Omental fat pad (tissue), 3 donors: ENCODE measurements at regions not wholly inside any gene's neighbourhood (a gene's known extent, or its start where the extent isn't known, plus 50 kb on each side); places are given as distances from the start of the nearest gene placed in this dataset.
"Not testable (repeated sequence)": the region's sequence is repeated elsewhere in the genome, so short reads cannot be mapped to it uniquely, and the experiment has no call there.

Experiments
- ATAC-seq: fragments of 150-250 bp; one replicate; pipeline ENCODE4 v1.9.1; 2016; ENCODE audit warnings: mild to moderate bottlenecking, moderate library complexity; ENCODE audit not compliant: low FRiP score
- DNase-seq: peaks from one replicate; pipeline ENCODE4 v3.0.0-alpha.2; 2019; ENCODE audit warnings: low spot score
- TF ChIP-seq, protein P1 (sequence below), 3 donors: fragments of 450-650 bp; IDR thresholded peaks; one replicate each; pipeline ENCODE4 v1.5.1; 2016 to 2017; ENCODE audit warnings: antibody characterized with exemption in 3 of 3, mild to moderate bottlenecking in 3 of 3, moderate library complexity in 2 of 3

DNA sequence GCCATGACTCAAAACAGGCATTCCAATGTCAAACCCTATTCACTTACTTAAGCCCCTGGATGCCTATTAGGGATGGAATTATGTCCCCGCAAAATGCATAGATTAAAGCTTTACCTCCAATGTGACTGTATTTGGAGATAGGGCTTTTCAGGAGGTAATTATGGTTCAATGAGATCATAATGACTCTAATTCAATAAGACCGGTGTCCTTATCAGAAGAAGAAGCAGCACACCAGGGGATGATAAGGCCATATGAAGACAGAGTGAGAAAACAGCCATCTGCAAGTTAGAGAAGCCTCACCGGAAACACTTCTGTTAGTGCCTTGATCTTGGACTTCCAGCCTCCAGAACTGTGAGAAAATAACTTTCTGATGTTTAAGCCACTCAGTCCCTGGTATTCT is 1131.8 kb upstream of the TMPRSS15 start:
- no peak for DNase-seq
- TF ChIP-seq, protein P1, sequence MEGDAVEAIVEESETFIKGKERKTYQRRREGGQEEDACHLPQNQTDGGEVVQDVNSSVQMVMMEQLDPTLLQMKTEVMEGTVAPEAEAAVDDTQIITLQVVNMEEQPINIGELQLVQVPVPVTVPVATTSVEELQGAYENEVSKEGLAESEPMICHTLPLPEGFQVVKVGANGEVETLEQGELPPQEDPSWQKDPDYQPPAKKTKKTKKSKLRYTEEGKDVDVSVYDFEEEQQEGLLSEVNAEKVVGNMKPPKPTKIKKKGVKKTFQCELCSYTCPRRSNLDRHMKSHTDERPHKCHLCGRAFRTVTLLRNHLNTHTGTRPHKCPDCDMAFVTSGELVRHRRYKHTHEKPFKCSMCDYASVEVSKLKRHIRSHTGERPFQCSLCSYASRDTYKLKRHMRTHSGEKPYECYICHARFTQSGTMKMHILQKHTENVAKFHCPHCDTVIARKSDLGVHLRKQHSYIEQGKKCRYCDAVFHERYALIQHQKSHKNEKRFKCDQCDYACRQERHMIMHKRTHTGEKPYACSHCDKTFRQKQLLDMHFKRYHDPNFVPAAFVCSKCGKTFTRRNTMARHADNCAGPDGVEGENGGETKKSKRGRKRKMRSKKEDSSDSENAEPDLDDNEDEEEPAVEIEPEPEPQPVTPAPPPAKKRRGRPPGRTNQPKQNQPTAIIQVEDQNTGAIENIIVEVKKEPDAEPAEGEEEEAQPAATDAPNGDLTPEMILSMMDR (IDR thresholded peaks at IDR 0.05), result no peak
- ATAC-seq, result no peak

DNA sequence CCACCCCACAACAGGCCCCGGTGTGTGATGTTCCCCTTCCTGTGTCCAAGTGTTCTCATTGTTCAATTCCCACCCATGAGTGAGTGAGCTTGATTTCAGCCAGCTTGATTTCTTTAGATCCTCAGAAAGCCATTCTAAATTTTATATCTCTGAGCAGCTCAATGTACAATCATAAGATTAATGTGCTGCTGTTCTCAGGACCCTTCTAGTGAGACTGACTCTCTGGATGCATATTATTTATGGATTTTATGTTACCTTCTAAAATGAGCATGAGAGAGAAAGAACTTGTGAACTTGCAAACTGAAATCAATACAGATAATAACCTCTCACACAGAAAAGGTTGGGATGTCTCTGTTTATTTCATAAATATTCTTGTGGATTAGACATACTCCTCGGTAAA is 1133.5 kb upstream of the TMPRSS15 start:
- no peak for DNase-seq
- TF ChIP-seq, protein P1 (IDR thresholded peaks at IDR 0.05), result no peak
- no peak for ATAC-seq

DNA sequence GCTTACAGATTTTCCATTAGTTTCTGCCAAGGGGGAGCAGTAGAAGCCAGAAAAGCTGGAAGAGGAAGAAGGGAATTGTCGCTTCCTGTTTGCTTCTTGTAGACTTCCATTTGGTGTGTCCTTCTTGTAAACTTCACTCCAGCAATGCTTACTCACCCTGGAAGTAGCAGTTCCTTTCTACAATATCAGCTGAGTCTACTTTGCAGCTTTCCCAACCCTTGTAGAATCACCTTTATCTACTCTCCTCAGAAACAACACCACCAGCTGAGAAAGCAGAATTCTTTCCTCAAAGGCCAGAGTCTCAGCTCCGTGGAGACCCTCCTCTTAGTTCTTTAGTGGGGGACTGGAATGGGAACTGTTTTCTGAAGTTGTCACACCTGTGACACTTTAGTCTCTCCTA is 1136.7 kb upstream of the TMPRSS15 start:
- no peak for ATAC-seq
- TF ChIP-seq, protein P1 (IDR thresholded peaks at IDR 0.05), result no peak
- no peak for DNase-seq

DNA sequence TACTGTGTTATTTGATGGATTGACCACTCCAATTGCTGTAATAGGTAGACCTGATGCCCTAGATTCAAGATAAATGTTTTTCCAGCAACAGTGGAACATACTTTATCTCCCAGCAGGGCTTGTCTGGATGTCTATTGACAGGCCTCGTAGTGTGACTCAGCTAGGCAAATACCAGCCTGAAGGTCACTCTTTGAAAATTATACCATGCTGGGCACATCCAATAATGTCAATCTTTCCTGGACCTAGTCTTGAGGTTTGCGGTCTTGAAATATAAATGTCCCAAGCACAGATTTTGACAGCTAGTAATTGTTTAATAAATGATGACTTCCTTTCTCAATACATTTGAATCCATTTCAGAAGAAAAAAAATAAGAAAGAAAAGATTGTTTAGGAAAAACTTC is 1138.0 kb upstream of the TMPRSS15 start:
- TF ChIP-seq, protein P1 (IDR thresholded peaks at IDR 0.05), result no peak
- ATAC-seq (no peak), DNase-seq (no peak)

DNA sequence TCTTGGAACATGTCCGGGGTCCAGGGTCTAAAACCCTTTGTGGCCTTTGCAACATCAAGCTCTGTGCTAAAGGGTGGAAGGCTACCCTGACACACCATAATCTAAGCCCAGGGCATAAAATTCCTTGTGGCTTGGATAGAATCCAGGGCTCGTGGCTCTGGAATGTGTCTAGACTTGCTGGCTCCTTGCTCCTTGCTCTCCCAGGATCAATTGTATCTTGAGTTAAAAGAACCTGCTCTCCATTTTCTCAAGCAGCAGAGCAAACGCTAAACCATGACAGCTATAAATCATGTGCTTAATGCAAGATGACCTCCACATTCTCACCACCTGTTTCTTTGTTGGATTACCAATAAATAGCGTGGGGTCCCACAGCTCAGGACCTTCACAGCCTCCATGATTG is 1140.9 kb upstream of the TMPRSS15 start:
- ATAC-seq, DNase-seq: not testable (repeated sequence)

DNA sequence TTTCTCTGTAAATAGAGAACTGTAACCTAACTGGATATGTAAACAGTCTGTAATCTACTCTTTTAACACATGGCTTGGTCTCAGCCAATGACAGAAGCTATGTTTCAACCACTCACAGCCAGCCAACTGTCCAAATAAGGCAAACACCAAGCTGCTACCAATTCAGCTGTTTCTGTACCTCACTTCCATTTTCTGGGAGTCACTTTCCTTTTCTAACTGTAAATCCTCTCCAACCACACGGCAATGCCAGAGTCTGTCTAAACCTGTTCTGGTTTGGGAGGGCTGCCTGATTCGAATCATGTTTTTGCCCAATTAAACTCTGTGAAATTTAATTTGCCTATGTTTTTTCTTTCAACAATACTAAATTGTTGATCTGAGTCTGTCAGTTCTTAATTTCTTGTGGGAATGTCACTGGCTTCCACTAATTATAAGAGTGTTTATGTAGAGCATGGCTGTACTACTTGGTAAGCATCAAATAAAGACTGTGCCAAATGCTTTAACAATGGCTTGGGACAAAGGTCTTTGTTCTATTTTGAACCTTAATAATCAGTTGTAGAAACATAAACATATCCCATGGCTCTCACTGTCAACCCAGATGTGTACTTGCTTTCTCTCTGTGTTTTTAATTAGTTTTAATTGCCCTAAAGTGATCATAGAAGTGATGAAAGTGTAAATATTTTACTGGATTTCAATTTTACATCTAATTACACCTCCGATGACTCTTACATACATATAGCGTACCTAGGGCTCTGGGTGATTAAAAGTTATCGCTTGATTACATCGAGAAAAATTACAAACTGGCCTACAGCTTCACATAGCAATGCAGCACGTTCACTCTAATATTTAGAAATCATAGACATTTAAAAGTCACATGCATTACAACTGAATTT is 1144.6 kb upstream of the TMPRSS15 start:
- no peak for ATAC-seq
- TF ChIP-seq, protein P1 (IDR thresholded peaks at IDR 0.05), result no peak
- no peak for DNase-seq

DNA sequence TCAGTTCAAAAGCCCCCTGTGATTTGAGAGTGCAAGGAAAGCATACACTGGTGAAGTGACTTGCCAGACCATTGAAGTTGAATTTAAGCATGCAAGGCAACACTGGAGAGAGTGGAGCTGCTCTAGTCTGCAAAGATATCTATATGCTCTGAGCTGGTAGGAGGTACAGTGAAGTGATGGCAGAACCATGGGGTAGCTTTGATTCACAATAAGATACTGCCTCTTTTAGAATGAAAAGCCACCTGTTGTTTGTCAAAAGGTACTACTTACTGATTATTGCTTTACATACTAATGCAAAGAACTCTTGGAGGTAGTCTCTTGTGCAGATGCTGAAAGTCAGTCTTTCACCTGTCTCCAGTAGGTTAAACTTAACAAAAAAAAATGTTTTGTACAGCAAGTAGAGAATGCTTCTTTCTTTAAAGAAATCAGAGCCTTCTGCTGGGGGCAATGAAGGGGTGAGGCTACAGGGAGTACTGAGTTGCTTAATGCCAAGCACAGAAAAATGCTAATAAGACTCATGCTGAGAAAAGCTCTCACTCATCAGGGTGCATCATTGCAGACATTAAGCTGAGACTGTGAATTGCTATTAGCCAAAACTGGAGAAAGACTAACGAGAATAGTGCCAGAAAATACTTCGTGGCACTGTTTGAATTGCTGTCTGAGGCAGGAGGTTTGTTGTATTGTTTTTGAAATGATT is 1150.5 kb upstream of the TMPRSS15 start:
- no peak for DNase-seq
- TF ChIP-seq, protein P1 (IDR thresholded peaks at IDR 0.05), result no peak
- ATAC-seq, result no peak
